GM11168 (cell line): ENCODE measurements at regions not wholly inside any gene's neighbourhood (a gene's known extent, or its start where the extent isn't known, plus 50 kb on each side); places are given as distances from the start of the nearest gene placed in this dataset.
"Not testable (repeated sequence)": the region's sequence is repeated elsewhere in the genome, so short reads cannot be mapped to it uniquely, and the experiment has no call there.

Experiments
- in situ Hi-C: fragments of 300-500 bp; cut with MboI; formaldehyde crosslinking; loops from one replicate; pipeline ENCODE4 v1.12.0; 2022; ENCODE audit warnings: low sequenced_read_pairs; ENCODE audit not compliant: unreplicated experiment

DNA sequence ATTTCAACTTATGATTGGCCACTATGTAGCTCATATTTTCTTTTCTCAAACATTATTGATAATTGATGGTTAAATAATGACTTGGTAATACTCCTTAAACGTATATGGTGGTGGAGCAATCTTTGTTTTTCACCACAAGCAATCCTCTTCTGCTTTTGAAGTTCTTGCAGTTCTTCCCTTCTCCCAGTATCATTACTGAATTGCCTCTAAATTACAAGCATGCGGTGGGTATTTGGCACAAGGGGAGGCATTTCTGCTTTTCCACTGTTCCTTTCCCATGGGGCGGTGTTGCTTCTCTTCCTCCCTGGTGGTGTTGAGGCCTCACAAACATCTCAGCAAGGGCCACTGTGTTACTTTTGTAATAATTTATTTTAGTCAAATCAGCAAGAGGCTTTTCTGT is 234.4 kb upstream of the RXFP2 start:
- in situ Hi-C loops = no loop called here

- in situ Hi-C loops = no loop called here
Measured at GRCh38 chr13:31512331-31512730, 227.0 kb upstream of the RXFP2 start.

DNA sequence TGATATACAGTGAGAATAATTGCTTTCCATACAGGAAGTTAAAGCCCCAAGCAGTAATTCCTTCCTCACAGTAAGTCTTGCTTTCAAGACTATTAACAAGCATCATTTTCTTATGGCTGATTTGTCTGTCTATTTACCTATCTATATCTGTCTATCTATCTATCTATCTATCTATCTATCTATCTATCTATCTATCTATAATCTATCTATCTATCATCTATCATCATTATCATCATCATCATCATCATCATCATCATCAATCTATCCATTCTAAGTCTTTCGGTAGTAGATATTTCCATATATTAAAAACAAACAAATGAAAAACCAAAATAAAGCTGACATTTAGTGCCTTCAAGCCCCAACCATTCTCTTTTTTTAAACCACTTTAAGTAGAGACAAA is 224.4 kb upstream of the RXFP2 start:
- in situ Hi-C loops = no loop called here

DNA sequence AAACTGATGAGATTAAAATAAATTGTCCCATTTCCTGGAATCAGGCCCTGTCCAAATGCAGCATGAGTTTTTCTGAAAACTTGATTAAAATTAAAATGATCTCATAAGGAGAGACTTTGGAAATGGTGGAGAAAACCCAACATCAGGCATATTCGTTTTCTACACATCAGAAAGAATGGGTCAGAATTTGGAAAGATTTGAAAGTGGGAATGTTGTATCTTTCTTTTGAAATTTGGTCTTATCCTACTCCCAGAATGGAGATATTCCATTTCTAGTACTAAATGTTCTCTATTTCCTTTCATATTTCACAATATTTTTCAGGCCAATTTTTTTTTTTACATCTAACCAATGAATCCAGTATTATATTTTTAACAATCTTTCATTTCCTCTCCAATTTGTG is 223.9 kb upstream of the RXFP2 start:
- in situ Hi-C loops = no loop called here

DNA sequence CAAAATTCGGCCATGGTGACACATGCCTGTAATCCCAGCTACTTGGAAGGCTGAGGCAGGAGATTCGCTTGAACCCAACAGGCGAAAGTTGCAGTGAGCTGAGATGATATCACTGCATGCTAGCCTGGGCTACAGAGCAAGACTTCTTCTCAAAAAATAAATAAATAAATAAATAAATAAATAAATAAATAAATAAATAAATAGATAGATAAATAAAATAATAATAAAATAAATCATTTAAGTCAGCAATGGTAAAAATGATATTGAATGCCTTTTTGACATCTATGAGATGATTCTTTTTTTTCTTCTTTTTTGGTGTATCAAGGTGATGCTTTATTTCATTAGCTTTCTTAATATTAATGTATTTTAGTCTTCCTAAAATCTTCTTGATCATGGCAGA is 221.7 kb upstream of the RXFP2 start:
- in situ Hi-C loops = no loop called here

- in situ Hi-C loops = no loop called here
Measured at GRCh38 chr13:31518645-31519044, 220.7 kb upstream of the RXFP2 start.

DNA sequence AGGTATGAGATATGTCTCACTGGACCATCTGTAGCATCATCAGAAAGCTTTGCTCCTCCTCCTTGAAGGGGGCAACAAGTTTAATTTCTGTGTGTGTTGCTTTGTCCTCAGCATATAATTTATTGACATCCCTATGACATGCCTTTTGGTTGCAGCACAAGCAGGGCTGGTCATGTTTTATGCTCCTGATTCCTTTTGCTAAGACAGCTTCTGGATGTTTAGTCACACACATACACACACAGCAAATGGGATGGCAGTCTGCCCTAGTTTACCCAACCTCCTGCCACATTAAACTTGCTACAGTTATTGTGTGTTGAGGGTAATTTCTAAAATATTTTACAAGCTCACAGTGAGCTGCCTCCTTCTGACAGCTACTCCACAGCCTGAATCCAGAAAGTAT is 217.9 kb upstream of the RXFP2 start:
- in situ Hi-C loops = no loop called here

- in situ Hi-C loops = no loop called here
Measured at GRCh38 chr13:31522396-31522795, 216.9 kb upstream of the RXFP2 start.

GRCh38 chr13:31528176-31528575 is 211.2 kb upstream of the RXFP2 start:
- in situ Hi-C loops = no loop called here

DNA sequence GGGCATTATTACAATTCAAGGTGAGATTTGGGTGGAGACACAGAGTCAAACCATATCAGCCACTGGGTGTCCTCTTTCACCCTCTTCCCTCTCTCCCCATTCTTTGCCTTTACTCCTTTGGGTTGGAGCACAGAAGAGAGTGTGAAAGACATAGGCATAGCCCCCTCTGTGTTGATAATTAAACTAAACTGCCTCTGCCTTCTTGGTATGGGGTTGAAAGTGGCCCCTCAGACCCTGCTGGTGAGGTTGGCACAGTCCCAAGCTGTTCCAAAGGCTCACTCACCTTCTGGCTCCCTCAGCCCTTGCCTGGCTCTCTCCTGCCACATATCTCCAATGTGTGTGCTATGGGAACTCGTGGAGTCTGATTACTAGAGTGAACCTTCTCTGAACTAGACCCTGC is 210.6 kb upstream of the RXFP2 start:
- in situ Hi-C loops = no loop called here

GRCh38 chr13:31530922-31531321 is 208.4 kb upstream of the RXFP2 start:
- in situ Hi-C loops = no loop called here

GRCh38 chr13:31537052-31537451 is 202.3 kb upstream of the RXFP2 start:
- in situ Hi-C loops = no loop called here

DNA sequence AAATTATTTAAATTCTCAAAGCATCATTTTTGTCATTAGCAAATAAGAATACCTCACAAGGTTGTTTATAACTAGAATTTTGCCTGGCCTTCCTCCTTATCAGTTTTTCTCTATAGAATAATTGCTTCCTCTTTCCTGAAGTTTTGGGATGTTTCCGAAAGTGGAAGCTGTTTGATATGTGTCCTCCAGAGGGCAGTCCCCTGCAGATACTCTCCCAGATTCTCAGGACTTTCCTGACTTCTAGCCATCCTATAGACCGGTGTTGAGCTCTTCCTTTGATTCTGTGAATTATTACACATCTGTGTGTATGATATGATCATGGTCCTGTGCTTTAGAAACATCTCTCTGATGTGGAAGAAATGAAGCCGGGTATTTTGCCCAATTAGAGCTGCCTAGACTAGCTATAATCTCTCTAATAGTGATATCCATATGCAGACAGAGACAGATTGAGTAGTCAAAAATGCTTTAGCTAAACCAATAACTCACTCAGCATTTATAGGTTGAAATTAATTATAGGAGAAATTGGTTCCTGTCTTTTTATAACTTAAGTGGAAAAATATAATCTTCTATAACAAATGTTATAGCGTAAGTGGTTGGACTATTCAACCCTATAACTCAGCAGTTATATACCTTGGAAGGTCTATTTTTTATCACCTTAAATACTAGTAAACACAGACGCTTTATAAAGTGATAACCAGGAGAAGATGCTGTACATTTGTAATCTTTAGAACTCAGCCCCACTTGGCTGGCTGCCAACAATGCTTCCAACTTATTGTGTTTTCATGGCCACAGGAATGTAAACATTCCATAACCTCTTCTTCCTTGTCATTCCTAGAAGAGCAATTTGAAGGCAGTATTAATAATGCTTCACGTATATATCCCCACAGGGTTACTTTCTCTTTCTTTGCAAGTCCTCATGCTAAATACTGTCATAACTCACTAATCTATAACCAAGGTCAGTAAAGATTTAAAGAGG is 201.0 kb upstream of the RXFP2 start:
- in situ Hi-C loops = no loop called here

DNA sequence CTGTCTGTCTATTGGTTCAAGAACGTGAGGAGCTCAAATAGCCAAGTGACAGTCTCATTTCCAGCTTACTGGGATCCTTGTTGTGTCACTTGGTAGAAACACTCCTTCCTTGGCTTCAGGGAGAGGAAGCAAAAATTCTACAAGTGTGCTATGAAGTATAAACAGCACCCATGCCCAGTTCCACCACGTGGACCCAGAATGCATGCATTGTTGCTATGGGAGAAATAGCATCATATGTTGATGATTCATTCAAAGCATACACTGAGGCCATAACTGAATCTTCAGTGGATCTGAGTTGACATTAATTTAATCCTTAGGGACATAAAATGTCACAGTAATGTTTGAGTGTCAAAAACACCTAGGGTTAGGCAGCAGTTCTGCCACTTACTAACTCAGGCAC is 199.0 kb upstream of the RXFP2 start:
- in situ Hi-C loops = no loop called here

DNA sequence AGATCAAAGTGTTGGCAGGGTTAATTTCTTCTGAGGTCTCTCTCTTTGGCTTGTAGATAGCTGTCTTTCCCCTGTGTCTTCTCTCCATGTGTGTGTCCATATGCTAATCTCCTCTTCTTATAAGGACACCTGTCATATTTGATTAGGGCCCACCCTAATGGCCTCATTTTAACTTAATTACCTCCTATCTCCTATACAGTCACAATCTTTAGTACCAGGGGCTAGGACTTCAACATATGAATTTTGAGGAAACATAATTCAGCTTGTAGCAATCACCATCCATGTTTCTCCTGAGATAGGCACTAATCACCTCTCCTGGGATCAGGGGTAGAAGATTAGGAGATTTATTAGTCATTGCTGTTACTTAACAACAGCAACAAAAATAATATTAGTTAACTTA is 196.1 kb upstream of the RXFP2 start:
- in situ Hi-C loops = no loop called here

GRCh38 chr13:31545616-31546015 is 193.7 kb upstream of the RXFP2 start:
- in situ Hi-C loops = no loop called here

DNA sequence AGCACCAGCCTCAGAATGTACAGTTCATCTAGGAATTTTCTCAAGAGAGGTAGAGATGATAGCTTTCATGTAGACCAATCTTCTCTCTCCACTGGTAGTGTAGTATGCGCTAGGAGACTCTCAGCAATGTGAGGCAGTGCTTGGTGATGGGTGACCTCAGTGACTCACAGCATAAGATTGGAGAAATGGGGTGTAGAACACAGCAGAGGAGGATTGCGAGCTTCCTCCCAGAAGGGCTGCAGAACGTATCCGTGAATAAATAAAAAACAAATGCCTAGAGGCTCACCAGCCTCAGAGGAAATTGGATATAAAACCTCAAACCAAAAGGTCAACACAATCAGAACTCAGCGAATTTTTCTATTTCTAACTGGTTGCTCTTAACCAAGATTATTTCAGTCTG is 182.9 kb upstream of the RXFP2 start:
- in situ Hi-C loops = no loop called here

- in situ Hi-C loops = not testable (repeated sequence)
Measured at GRCh38 chr13:31584221-31584620, 155.1 kb upstream of the RXFP2 start.

DNA sequence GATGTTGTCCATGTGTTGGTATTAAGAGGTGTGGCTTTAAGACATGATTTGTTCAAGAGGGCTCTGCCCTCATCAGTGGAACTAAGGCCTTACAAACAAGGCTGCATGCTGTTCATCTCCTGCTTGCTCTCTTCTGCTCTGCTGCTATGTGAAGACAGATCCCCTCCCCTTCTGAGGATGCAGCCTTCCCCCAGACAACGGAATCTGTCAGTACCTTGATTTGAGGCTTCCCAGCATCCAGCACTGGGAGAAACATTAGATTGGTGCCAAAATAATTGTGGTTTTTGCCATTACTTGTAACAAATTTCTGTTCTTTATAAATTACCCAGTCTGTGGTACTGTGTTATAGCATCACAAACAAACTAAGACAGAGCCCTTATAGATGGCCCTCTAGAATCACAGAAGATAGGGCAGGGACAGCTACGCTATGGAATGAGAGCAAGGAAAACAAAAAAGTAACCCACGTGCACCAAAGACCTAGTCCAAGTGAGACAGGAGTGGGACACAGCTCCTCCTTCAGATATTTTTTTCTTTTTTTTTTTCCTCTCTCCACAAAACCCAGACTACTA is 151.5 kb upstream of the RXFP2 start:
- in situ Hi-C loops = no loop called here

DNA sequence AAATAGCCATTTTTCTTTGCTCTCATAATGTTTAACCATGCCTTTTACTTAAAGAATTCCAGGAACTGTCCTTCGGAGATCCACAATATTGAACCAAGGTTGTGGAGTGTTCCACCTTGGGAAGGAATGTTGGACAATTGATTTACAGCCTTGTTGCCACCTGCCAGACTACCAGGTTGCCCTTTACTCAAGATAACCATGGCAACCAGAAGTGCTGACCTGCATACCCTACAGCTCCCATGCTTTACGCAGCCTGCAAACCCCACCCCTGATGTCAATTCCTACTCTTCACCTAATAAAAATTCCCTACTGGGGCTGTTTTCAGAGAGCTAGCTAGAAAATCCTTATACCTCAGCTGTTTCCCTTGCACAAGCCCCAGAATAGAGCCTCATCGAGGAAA is 151.0 kb upstream of the RXFP2 start:
- in situ Hi-C loops = no loop called here

- in situ Hi-C loops = no loop called here
Measured at GRCh38 chr13:31588893-31589292, 150.4 kb upstream of the RXFP2 start.
